GM21526 (cell line): ENCODE measurements at regions not wholly inside any gene's neighbourhood (a gene's known extent, or its start where the extent isn't known, plus 50 kb on each side); places are given as distances from the start of the nearest gene placed in this dataset.
"Not testable (repeated sequence)": the region's sequence is repeated elsewhere in the genome, so short reads cannot be mapped to it uniquely, and the experiment has no call there.

Experiments
- ATAC-seq: cut with Tn5 transposase; IDR thresholded peaks from one replicate; pipeline ENCODE4 v1.9.1; 2021; ENCODE audit warnings: moderate library complexity; ENCODE audit not compliant: unreplicated experiment, low FRiP score

DNA sequence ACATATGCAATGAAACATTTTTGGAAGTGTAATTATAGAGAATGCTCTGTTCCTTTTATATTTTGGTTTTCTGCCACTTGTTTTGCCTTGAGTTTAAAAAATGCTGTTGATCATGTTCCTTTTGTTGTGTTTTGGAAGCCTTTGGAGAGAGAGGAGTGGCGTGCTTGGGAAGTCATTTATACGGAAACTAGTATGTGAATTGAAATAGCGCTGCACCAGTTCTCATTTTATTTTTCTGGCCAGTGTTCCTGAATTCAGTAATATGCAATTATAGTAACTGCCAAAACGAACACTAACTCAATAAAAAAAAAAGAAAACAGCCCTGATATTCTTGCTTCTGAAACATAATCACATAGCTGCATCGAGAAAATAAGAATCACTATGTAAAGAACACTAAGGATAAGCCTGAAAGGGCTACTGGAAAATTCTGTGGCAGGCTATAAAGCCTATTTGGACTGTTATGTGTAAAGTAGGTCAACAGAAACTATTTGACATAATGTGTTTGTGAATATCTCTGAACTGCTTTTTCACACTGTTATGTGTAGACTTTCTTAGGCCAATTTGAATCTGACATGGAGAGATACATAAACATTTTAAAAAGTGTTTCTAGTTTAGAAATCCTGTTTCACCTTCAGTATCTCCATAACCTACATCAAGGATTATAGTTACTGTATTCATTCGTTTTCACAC, 742.0 kb downstream of the KCNT2 start:
- no peak for ATAC-seq

DNA sequence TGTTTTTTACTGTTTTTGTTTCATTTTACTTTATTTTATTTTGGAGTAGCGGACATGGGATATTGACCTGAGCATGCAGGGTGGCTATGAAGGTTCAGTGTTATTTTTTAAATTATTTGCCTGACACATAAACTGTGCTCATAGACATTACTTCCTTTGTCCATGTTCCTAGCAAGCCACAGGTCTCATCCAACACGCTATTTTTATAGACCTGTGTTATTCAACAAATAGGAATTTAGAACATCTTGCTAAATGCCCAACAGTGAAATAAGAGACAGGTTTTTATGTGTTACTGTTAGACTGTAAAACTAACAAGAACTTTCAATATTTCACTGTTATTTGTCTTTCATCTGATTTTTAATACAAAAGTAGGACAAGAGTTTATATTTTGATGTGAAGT, 756.4 kb downstream of the KCNT2 start:
- no peak for ATAC-seq

DNA sequence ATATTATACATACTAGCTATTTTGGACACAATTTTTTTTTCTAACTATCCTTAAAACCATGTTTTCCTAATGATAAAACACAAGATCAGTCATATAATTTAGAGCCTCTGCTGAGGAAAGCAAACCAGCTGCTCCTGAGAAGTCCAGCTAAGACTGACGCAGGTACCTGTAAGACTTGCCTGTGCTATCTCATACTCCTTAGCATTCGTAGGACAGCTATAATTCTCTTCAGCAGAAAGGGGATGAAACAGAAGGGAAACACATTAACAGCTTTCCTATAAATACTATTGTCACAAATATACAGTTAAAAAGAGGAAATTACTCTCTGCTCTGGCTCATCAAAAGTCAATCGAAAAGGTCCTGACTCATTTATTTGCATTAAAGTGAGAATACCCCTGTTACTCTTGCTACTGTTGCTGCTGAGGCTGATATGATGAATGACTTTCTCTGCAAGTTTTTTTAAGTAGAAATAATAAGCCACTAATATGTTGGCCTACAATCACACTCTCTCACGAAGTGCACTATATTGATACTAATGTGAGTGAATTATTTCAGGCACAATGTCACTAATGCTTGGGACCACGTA, 757.1 kb downstream of the KCNT2 start:
- no peak for ATAC-seq

DNA sequence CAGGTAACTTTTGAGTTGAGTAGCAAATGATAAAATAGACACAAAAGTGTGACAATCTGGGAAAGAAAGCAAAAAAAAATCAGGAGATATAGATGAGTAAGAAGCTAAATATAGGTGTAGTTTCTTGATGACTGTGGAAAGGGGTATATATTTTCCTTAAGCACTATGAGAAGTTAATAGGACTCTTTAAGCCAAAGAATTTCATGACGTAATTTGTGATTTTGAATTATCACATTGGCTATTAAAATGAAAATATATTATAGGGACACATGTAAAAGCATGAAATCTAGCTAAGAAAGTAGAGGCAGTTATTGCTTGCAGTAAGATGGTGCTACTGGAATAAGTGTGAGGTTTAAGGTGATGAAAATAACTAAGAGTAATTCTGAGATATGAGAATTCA, 759.1 kb downstream of the KCNT2 start:
- ATAC-seq: no peak

DNA sequence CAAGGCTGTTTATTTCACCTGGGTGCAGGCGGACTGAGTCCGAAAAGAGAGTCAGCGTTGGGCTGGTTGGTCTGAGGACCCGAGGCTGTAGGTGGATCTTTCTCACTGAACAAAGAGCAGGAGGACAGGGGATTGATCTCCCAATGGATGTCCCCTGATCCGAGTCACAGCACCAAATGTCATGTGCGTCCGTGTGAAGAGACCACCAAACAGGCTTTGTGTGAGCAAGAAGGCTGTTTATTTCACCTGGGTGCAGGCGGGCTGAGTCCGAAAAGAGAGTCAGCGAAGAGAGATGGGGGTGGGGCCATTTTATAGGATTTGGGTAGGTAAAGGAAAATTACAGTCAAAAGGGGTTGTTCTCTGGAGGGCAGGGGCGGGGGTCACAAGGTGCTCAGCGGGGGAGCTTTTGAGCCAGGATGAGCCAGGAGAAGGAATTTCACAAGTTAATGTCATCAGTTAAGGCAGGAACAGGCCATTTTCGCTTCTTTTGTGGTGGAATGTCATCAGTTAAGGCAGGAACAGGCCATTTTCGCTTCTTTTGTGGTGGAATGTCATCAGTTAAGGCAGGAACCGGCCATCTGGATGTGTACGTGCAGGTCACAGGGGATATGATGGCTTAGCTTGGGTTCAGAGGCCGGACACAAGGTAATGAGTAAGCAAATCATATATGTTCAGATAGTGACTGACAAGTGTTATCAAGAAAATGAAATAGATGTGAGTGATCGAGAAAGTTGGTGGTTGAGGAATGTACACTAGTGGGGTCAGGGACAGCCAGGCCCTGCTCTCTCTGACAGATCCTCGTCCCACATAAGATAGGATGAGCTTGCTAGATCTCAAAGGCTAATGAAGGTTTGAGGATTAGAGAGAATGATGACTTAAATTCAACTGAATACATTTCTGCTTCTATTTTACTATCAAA, 760.0 kb downstream of the KCNT2 start:
- not testable (repeated sequence) for ATAC-seq

DNA sequence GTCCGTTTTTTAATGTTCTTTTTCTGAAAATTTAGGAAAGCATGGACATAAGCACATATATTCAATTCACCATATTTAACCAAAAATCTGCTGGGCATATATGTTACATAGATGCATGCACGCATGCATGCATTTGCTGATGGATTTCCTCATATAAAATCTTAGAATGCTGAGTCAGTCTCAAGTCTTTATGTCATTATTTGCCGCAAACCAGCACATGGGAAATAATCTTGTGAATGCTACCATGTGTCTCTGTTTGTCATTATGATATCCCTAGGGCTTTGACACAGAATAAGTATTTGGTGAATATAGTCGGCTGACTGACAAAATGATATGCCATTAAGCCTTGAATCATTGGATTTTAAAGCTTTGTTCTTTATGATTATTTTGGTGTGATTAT, 776.5 kb downstream of the KCNT2 start:
- ATAC-seq: no peak

DNA sequence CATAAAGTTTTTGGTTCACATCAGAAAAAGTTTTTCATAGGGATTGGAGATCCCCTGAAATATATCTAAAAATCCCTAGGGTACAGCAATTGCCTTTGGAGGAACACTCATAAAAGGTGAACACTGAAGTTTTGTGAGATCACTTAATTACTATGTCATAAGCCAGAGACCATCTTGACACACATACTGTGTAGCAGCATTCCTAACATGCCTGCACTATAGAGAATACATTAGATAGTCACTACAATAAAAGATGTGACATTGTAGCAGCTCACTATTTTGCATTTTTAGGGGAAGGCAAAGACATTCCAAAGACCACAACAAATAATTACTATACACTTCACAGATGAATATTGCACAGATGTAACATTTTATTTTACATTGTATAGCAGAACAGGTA, 779.9 kb downstream of the KCNT2 start:
- no peak for ATAC-seq

DNA sequence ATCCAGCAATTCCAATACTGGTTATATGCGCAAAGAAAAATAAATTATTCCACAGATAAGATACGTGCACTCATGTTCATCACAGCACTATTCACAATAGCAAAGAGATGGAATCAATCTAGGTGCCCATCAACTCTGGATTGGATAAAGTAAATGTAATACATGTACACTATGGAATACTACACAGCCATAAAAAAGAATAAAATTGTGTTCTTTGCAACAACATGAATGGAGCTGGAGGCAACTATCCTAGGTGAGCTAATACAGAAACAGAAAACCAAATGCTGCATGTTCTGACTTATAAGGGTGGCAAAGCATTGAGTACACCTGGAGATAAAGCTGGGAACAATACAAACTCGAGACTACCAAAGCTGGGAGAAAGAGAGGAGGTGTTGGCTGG, 787.3 kb downstream of the KCNT2 start:
- no peak for ATAC-seq

DNA sequence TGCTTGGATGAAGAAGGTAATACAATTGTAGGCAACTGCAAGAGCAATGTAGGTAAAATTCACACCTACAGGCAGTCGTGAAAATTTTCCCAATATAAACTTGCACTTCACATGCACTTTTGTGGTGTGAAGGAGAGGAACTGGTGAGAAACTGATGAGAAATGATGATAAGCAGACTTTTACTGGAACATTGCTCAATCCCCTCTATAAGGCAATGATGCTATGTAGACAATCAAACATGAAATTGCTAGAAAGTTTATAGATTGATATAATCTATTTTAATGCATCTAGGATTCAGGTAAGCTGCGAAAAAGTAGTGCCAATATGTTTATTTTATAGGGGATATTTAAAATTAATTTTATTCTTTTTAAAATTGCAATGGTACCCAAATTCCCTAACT, 802.2 kb downstream of the KCNT2 start:
- ATAC-seq: no peak

DNA sequence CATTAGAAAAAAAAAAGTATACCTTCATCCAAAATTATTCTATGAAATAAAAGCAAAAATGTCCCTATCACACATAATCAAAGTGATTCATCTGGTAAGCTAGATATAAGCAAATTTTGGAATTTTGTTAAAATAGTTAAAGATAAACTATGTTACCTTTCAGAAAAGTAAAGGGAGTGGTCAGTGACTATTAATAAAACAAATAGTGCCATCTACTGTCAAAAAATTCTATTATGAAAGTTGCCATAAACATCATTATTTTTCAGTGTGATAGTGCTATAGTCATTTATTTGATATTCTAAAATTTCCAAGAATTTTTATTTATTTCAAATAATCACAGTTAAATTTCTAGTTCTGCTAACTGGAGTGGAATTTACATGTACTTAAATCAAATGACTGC, 803.7 kb downstream of the KCNT2 start:
- no peak for ATAC-seq

DNA sequence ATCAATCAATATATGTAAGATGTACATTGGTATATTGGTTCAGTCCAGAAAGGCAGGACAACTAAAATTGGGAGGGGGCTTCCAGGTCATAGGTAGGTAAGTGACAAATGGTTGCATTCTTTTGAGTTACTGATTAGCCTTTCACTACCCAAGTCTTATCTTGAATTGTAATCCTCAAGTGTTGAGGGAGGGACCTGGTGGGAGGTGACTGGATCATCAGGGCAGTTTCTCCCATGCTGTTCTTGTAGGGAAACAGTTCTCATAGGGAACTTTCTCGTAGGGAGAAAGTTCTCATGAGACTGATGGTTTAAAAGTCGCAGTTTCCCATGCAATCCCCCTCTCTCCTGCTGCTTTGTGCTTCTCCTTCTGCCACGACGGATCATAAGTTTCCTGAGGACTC, 809.2 kb downstream of the KCNT2 start:
- ATAC-seq: no peak

DNA sequence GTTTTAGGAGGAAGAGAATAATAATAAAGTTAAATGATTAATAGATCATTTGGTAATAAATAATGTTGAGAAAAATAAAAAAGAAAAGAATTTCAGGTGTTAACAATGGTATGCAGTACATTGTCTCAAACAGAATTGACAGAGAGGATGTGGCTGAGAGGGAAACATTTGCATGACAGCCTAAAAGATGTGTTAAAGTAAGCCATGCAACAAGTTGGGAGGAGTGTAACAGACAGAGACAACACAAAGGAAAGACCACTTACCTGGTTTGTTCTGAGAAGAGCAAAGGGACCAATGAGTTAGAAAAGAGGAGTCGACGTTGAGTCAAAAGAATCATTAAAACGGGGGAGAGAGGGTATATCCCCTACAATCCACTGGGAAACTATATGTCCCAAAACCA, 814.0 kb downstream of the KCNT2 start:
- no peak for ATAC-seq

DNA sequence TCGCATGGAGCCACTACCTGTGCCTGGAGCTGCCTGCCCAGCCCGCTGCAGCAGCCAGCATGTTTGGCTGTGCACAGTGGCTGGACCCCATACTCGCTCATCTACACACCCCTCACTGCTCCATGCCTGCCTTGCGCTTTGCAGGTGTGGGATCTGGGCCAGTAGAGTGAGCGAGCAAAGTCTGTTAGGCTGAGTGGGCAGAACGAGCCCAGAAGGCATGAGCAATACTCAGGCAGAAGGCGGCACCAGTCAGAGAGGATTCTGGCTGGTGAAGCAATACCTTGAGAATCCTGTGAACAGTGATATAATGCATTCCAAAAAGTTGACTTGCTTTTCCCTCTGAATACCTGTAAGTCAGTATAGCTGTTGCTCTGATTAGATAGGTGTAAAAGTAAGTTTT, 816.4 kb downstream of the KCNT2 start:
- ATAC-seq: no peak

DNA sequence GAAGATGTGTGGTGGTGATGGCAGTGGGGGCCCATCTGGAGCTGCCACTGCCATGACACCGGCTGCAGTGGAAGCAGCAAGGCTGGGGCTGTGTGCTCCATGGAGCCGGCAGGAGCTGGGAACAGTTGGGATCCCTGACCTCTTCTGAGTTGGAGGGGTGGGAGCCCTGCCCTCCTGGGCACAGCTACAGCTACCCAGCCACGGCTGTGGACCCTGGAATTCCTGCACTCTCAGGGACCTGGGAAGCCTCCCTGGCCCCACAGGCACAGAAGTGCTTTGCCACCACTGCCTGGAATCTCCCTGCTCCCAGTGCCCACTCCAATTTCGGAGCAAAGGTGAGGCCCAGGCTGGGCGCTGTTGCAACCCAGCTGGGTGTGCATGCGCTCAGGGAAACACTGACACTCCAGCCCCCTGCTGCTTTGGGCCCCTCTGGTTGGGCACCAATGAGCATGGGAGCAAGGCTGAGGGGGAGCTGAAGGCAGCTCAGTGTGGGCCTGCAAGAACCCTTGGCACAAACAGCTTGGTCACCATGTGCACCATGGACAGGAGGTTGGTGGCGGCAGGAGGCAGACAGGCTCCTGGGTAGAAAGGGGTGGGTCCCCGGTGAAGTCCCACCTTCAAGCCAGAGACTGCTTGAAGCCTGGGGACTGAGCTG, 817.6 kb downstream of the KCNT2 start:
- ATAC-seq: no peak

DNA sequence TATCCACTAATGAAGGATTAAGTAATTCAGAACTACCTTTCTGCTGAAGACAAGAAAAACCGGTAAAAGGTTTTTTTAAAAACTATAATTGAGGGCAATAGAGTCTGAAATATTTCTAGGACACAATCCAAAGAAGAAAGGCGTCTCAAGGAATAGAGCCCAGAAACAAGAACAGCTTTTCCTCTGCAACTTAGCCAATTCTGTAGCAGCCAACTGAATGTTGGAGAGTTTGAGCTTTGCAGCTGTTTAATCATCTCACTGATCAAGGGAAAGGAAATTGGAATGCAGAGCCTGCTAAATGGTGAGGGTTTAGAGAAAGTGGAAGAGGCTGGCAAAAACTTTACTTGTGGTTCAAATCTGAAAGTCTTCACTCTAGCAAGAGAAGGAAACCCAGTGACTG, 818.9 kb downstream of the KCNT2 start:
- ATAC-seq: no peak

DNA sequence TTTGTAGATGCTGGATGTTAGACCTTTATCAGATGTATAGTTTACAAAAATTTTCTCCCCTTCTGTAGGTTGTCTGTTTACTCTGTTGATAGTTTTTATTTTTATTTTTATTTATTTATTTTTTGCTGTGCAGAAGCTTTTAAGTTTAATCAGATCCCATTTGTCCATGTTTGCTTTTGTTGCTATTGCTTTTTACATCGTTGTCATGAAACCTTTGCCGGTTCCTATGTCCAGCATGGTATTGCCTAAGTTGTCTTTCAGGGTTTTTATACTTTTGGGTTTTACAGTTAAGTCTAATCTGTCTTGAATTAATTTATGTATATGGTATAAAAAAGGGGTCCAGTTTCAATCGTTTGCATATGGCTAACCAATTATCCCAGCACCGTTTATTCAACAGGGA, 819.5 kb downstream of the KCNT2 start:
- ATAC-seq: no peak

DNA sequence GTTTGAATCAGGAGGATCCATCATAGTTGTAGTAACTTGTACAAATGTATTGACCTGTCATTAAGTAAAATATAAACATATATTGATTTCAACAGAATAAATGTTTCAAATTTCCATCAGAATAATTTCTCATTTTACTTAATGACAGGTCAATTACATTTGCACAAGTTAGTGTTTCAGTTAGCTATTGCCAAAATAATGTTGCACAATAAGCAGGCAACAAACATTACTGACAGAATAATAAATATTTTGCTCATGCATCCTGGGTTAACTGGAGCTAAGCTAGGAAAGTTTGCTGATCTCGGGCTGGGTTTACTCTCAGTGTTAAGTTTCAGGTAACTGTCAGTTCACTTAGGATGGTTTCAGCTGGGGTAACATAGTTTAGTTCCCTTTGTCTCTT, 822.4 kb downstream of the KCNT2 start:
- ATAC-seq: no peak

DNA sequence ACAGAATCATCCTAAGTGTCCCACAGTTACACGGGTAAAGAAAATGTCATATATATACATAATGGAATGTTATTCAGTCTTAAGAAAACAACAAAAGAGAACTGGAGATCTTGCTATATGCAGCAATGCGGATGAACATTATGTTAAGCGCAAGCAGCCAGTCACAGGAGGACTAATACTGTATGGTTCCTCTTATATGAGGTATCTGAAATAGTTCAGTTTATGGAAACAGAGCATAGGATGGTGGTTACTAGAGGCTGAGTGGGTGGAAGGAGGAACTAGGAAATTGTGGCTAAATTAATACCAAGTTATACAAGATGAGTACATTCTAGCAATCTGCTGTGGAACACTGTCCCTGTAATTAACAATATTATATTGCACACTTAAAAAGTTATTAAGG, 834.3 kb downstream of the KCNT2 start:
- ATAC-seq: no peak

DNA sequence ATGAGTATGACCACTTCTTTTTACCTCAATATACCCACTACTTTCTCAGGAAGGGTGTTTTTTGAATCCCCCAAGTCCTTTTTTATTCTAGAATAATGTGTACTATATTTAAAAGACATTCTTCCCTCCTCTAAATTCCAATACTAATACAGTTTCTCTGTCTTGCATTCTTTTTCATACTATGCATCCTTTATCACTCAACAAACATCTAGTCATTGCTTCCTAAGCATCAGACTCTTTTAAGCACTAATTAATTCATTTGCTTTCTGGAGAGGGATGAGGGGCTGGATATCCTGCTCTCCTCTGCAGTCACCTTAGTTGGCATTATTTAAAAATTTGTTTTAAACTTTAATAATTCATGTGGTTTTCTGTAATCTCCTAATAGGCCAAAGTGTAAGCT, 838.8 kb downstream of the KCNT2 start:
- ATAC-seq: no peak

DNA sequence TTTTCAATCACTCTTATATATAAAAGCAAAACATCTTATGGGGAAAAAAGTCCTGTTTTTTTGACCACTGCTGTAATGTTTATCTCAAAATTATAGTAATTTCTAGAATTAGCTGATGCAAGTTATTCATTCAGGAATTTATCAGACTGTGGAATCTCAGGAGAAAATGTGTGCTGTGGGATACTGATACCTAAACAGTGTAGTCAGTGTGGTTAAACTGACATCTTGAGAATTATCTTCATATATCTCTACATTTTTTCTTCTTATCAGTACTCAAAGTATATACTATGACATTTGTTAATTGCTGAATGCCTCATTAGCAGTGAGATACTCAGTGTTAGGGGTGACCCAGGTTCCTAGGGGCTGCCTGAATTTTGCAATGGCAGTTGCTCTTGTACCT, 839.3 kb downstream of the KCNT2 start:
- no peak for ATAC-seq

DNA sequence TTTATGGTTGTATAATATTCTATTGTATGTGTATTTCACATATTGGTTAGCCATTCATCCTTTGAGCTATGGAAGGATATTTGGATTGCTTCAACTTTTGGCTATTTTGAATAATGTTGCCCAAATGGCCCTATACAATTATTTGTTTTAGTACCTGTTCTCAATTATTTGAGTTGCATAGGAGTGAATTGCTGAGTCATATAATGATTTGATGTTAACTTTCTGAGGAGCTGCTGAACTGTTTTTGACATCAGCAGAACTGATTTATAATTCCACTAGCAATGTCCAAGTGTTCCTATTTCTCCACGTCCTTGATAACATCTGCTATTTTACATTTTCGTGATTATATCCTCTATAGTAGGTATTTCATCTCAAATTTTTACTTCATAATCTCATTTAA, 839.9 kb downstream of the KCNT2 start:
- ATAC-seq: no peak
